Vagina (tissue), 2 donors: ENCODE measurements at regions not wholly inside any gene's neighbourhood (a gene's known extent, or its start where the extent isn't known, plus 50 kb on each side); places are given as distances from the start of the nearest gene placed in this dataset.
"Not testable (repeated sequence)": the region's sequence is repeated elsewhere in the genome, so short reads cannot be mapped to it uniquely, and the experiment has no call there.

Experiments used
- DNase-seq, 2 donors: peaks; one replicate each; pipeline ENCODE4 v3.0.0-alpha.2; 2017; ENCODE audit errors: extremely low spot score in 2 of 2
- H3K27ac ChIP-seq: fragments of 200-600 bp; sonication (generic); one replicate; pipeline ENCODE4 v1.5.1; 2019
- H3K27me3 ChIP-seq: fragments of 200-600 bp; sonication (generic); one replicate; pipeline ENCODE4 v1.5.1; 2019
- H3K36me3 ChIP-seq, 2 donors: fragments of 200-600 bp; sonication (generic); one replicate each; pipeline ENCODE4 v1.5.1; 2017 to 2019
- H3K4me1 ChIP-seq: fragments of 200-600 bp; sonication (generic); one replicate; pipeline ENCODE4 v1.5.1; 2019
- H3K4me3 ChIP-seq, 2 donors: fragments of 200-600 bp; sonication (generic); 1 replicate in 1 of 2; 2 replicates in 1 of 2; pipeline ENCODE4 v1.5.1; 2016 to 2019
- H3K9me3 ChIP-seq: fragments of 200-600 bp; sonication (generic); one replicate; pipeline ENCODE4 v1.5.1; 2019
- POLR2A ChIP-seq, 2 donors: fragments of 450-650 bp; IDR thresholded peaks; one replicate each; pipeline ENCODE4 v1.6.1; 2017; ENCODE audit warnings: antibody characterized with exemption in 2 of 2, mild to moderate bottlenecking in 2 of 2, moderate library complexity in 2 of 2
- POLR2AphosphoS5 ChIP-seq, 2 donors: sonication (generic); formaldehyde crosslinking; IDR thresholded peaks; one replicate each; pipeline ENCODE4 v1.9.0; 2017; ENCODE audit warnings: antibody characterized with exemption in 2 of 2, mild to moderate bottlenecking in 2 of 2, low read depth in 1 of 2; ENCODE audit not compliant: insufficient read depth in 1 of 2
- intact Hi-C: fragments of 100-400 bp; cut with DNase I; formaldehyde crosslinking; loops from one replicate; pipeline ENCODE4 v1.15.1; 2023
- TF ChIP-seq, protein P1 (sequence below), 3 experiments: fragments of 450-650 bp in 2 of 3; fragments of 200-600 bp in 1 of 3; sonication (generic) in 1 of 3; IDR thresholded peaks; one replicate each; pipeline ENCODE4 v1.5.1; 2017 to 2019; ENCODE audit warnings: antibody characterized with exemption in 3 of 3, mild to moderate bottlenecking in 2 of 3, moderate library complexity in 2 of 3

DNA sequence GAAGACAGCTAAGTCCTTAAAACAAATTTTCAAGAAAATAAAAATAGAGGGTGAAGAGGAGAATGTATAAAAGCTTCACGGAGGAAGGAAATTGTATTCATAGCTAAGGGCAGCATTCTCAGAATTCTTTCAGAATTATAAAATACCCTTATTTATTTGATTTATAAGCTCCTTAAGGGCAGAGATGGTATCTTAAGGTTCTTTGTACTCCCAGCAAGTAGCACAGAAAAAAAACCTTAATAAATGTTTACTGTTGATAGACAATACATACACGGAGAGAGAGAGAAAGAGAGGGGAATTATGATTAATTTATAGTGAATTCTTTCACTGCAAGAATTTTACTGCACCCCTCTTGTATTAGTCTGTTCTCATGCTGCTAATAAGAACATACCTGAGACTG is 375.6 kb upstream of the CCDC54 start:
- Histone ChIP-seq H3K36me3 (no peaks in the 10 kb centered on the region), H3K27ac (no peak overlapping the region), H3K27me3 (no peaks in the 10 kb centered on the region), H3K4me3 (no peak overlapping the region), H3K9me3 (no peaks in the 10 kb centered on the region), H3K4me1 (no peaks in the 10 kb centered on the region)
- intact Hi-C loops: no loop called here
- DNase-seq: no peak
- TF ChIP-seq, protein P1, sequence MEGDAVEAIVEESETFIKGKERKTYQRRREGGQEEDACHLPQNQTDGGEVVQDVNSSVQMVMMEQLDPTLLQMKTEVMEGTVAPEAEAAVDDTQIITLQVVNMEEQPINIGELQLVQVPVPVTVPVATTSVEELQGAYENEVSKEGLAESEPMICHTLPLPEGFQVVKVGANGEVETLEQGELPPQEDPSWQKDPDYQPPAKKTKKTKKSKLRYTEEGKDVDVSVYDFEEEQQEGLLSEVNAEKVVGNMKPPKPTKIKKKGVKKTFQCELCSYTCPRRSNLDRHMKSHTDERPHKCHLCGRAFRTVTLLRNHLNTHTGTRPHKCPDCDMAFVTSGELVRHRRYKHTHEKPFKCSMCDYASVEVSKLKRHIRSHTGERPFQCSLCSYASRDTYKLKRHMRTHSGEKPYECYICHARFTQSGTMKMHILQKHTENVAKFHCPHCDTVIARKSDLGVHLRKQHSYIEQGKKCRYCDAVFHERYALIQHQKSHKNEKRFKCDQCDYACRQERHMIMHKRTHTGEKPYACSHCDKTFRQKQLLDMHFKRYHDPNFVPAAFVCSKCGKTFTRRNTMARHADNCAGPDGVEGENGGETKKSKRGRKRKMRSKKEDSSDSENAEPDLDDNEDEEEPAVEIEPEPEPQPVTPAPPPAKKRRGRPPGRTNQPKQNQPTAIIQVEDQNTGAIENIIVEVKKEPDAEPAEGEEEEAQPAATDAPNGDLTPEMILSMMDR (IDR thresholded peaks at IDR 0.05): no peak
- TF ChIP-seq POLR2AphosphoS5 (IDR thresholded peaks at IDR 0.05; ENCODE audit: insufficient read depth in 1 of 2, low read depth in 1 of 2): no peak
- no peak for TF ChIP-seq POLR2A (IDR thresholded peaks at IDR 0.05)

DNA sequence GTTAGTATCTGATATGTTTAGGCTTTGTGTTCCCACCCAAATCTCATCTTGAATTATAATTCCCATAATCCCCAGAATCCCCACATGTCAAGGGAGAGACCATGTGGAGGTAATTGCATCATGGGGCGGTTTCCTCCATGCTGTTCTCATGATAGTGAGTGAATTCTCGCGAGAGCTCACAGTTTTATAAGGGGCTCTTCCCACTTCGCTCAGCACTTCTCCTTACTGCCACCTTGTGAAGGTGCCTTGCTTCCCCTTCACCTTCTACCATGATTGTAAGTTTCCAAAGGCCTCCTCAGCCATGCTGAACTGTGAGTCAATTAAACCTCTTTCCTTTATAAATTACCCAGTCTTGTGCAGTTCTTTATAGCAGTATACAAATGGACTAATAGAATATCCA is 371.9 kb upstream of the CCDC54 start:
- intact Hi-C loops, H3K36me3 ChIP-seq, H3K4me3 ChIP-seq, H3K27me3 ChIP-seq, H3K27ac ChIP-seq, DNase-seq, H3K4me1 ChIP-seq, H3K9me3 ChIP-seq: not testable (repeated sequence)

DNA sequence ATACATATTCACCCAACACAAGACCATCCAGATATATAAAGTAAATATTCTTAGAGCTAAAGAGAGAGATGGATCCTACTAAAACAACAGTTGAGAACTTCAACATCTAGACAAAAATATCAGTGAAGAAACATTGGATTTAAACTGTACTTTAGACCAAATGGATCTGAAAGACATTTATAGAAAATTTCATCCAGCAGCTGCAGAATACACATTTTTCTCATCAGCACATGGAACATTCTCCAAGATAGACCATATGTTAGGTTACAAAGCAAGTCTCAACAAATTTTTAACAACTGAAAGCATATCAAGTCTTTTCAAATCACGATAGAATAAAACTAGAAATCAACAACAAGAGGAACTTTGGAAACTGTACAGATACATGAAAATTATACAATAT is 369.0 kb upstream of the CCDC54 start:
- H3K4me3 ChIP-seq: no peak overlapping the region
- H3K9me3 ChIP-seq: no peaks in the 10 kb centered on the region
- no peaks in the 10 kb centered on the region for H3K36me3 ChIP-seq
- no peak for TF ChIP-seq POLR2AphosphoS5 (IDR thresholded peaks at IDR 0.05; ENCODE audit: insufficient read depth in 1 of 2, low read depth in 1 of 2)
- TF ChIP-seq POLR2A (IDR thresholded peaks at IDR 0.05): no peak
- TF ChIP-seq, protein P1 (IDR thresholded peaks at IDR 0.05): no peak
- H3K27ac ChIP-seq: no peak overlapping the region
- no peaks in the 10 kb centered on the region for H3K27me3 ChIP-seq
- H3K4me1 ChIP-seq: no peaks in the 10 kb centered on the region
- intact Hi-C loops: no loop called here
- DNase-seq: no peak

DNA sequence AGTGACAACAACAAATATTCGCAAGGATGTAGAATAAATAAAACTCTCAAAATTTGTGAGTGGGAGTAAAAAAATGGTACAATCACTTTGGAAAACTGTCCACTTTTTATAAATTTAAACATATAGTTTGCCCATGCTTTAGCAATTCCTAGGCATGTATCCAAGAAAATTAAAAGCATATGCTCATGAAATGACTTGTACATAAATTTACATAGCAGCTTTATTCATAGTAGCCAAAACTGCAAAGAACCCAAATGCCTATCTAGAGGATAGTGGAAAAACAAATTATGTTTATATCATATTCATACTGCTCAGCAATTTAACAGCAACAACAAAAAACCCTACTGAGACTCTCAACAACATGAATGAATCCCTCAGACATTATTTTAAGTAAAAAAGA is 363.6 kb upstream of the CCDC54 start:
- no peak overlapping the region for H3K4me3 ChIP-seq
- no peak for TF ChIP-seq POLR2A (IDR thresholded peaks at IDR 0.05)
- TF ChIP-seq, protein P1 (IDR thresholded peaks at IDR 0.05): no peak
- H3K27me3 ChIP-seq: no peaks in the 10 kb centered on the region
- no peaks in the 10 kb centered on the region for H3K4me1 ChIP-seq
- no peak overlapping the region for H3K27ac ChIP-seq
- DNase-seq: no peak
- no peaks in the 10 kb centered on the region for H3K9me3 ChIP-seq
- no peaks in the 10 kb centered on the region for H3K36me3 ChIP-seq
- intact Hi-C loops: no loop called here

DNA sequence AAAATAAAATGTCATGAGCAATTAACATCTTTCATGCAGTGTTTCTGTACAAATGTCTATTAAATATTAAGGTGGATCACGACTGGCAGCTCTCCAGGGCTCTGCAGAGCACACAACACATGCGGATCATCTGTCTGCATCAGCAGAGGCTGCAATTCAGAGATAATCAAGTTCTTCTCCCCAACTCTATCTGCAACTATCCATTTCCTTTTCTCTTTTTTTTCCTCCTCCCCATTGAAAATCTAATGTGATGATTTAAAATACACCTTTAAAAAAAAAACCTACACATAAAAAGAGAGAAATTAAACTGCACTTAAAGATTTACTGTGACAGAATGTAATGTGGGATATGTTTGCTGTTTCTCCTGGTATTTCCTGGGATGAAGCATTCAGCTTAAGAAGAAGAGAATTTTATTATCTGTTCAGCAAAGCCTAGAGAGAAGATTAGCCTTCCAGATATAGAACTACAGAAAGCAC is 352.6 kb upstream of the CCDC54 start:
- DNase-seq: no peak
- Histone ChIP-seq H3K27ac (no peak overlapping the region), H3K36me3 (no peaks in the 10 kb centered on the region), H3K27me3 (no peaks in the 10 kb centered on the region), H3K9me3 (no peaks in the 10 kb centered on the region), H3K4me1 (no peaks in the 10 kb centered on the region), H3K4me3 (no peak overlapping the region)
- TF ChIP-seq, protein P1 (IDR thresholded peaks at IDR 0.05): no peak
- TF ChIP-seq POLR2AphosphoS5 (IDR thresholded peaks at IDR 0.05; ENCODE audit: insufficient read depth in 1 of 2, low read depth in 1 of 2): no peak
- TF ChIP-seq POLR2A (IDR thresholded peaks at IDR 0.05): no peak
- intact Hi-C loops: no loop called here

DNA sequence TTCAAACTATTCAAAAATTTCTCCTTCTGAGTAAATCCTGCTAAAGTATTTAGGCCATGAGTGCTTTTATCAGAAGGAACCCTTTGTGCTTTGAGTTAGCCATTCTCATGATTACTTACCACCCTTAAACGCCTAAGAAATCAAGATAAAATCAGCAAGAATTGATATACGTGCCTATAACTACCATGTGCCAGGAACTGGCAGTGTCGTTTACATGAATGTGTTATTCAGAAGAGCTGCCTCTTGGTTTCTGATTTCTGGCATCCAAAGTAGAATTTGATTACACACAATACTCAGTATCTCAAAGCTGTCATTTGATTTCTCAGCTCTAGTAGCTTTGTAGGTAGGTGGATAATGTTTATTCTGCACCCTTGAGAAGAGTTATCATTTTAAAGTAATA is 351.3 kb upstream of the CCDC54 start:
- H3K27me3 ChIP-seq: no peaks in the 10 kb centered on the region
- no peaks in the 10 kb centered on the region for H3K4me1 ChIP-seq
- intact Hi-C loops: no loop called here
- no peak overlapping the region for H3K27ac ChIP-seq
- H3K9me3 ChIP-seq: no peaks in the 10 kb centered on the region
- no peaks in the 10 kb centered on the region for H3K36me3 ChIP-seq
- no peak for DNase-seq
- H3K4me3 ChIP-seq: no peak overlapping the region
- TF ChIP-seq, protein P1 (IDR thresholded peaks at IDR 0.05): no peak
- TF ChIP-seq POLR2A (IDR thresholded peaks at IDR 0.05): no peak
- no peak for TF ChIP-seq POLR2AphosphoS5 (IDR thresholded peaks at IDR 0.05; ENCODE audit: insufficient read depth in 1 of 2, low read depth in 1 of 2)
